Gastrocnemius medialis (tissue), 4 donors: ENCODE measurements at regions not wholly inside any gene's neighbourhood (a gene's known extent, or its start where the extent isn't known, plus 50 kb on each side); places are given as distances from the start of the nearest gene placed in this dataset.

Experiments used
- CTCF ChIP-seq, 5 experiments: fragments of 450-650 bp in 3 of 5; fragments of 200-600 bp in 2 of 5; sonication (generic) in 2 of 5; IDR thresholded peaks in 4 of 5; conservative IDR thresholded peaks in 1 of 5; 1 replicate in 4 of 5; 2 replicates in 1 of 5; pipeline ENCODE4 v1.5.1; 2016 to 2019; ENCODE audit warnings: antibody characterized with exemption in 5 of 5, mild to moderate bottlenecking in 3 of 5, moderate library complexity in 3 of 5
- POLR2A ChIP-seq, 2 donors: fragments of 450-650 bp; IDR thresholded peaks; one replicate each; pipeline ENCODE4 v1.6.1; 2017; ENCODE audit warnings: antibody characterized with exemption in 2 of 2, mild to moderate bottlenecking in 2 of 2, moderate library complexity in 2 of 2

GRCh38 chr10:56623064-56623463 is 262.0 kb upstream of the ZWINT start:
- TF ChIP-seq CTCF (IDR thresholded peaks at IDR 0.05 in 4 of 5, conservative IDR thresholded peaks at IDR 0.05 in 1 of 5) = no peak
- no peak for TF ChIP-seq POLR2A (IDR thresholded peaks at IDR 0.05)
